ENCODE measurements at regions not wholly inside any gene's neighbourhood (a gene's known extent, or its start where the extent isn't known, plus 50 kb on each side); places are given as distances from the start of the nearest gene placed in this dataset.
"Not testable (repeated sequence)": the region's sequence is repeated elsewhere in the genome, so short reads cannot be mapped to it uniquely, and the experiment has no call there.

- peak overlapping the region in 4 of 5 donors; percentile 72 to 91 (median 86) for H3K27ac ChIP-seq
- H3K9me3 ChIP-seq = peaks cover 0 to 6% (median 0%) of the 10 kb centered on the region in 4 donors
- DNase-seq = no peak
- no peak for TF ChIP-seq POLR2A (IDR thresholded peaks at IDR 0.05)
- TF ChIP-seq POLR2AphosphoS5 (IDR thresholded peaks at IDR 0.05) = peak in 1 of 3 donors; percentile 9
- H3K27me3 ChIP-seq = no peaks in the 10 kb centered on the region
- intact Hi-C loops (cut with DNase I; ENCODE audit: low total_unique reads) = no loop called here
- peaks cover 13 to 39% (median 23%) of the 10 kb centered on the region in 4 donors for H3K4me1 ChIP-seq
- H3K4me3 ChIP-seq = no peak overlapping the region
- no peaks in the 10 kb centered on the region for H3K36me3 ChIP-seq
Measured at GRCh38 chr1:244327533-244327932, 124.2 kb downstream of the ADSS2 start.

DNA sequence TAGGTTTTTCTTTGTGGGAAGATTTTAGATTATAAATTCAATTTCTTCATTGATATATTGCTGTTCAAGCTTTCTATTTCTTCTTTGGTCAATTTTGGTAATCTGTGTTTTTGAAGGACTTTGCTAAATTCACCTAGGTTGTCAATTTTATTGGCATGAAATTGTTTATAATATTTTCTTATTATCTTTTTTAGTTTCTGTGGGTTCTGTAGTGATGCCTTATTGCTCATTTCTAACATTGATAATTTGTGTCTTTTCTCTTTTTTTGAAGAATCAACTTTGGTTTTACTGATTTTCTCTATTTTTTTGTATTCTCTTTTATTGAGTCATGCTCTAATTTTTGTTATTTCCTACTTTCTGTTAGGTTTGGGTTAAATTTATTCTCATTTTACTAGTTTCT, 123.2 kb downstream of the ADSS2 start:
- TF ChIP-seq EP300 (IDR thresholded peaks at IDR 0.05) (no peak), POLR2AphosphoS5 (IDR thresholded peaks at IDR 0.05) (no peak), POLR2A (IDR thresholded peaks at IDR 0.05) (no peak)
- TF ChIP-seq, protein P1, sequence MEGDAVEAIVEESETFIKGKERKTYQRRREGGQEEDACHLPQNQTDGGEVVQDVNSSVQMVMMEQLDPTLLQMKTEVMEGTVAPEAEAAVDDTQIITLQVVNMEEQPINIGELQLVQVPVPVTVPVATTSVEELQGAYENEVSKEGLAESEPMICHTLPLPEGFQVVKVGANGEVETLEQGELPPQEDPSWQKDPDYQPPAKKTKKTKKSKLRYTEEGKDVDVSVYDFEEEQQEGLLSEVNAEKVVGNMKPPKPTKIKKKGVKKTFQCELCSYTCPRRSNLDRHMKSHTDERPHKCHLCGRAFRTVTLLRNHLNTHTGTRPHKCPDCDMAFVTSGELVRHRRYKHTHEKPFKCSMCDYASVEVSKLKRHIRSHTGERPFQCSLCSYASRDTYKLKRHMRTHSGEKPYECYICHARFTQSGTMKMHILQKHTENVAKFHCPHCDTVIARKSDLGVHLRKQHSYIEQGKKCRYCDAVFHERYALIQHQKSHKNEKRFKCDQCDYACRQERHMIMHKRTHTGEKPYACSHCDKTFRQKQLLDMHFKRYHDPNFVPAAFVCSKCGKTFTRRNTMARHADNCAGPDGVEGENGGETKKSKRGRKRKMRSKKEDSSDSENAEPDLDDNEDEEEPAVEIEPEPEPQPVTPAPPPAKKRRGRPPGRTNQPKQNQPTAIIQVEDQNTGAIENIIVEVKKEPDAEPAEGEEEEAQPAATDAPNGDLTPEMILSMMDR (IDR thresholded peaks at IDR 0.05) = no peak
- intact Hi-C loops (cut with DNase I; ENCODE audit: low total_unique reads) = no loop called here
- Histone ChIP-seq H3K9me3 (peaks cover 0 to 6% (median 0%) of the 10 kb centered on the region in 4 donors), H3K27me3 (no peaks in the 10 kb centered on the region), H3K27ac (no peak overlapping the region), H3K36me3 (no peaks in the 10 kb centered on the region), H3K4me3 (no peak overlapping the region), H3K4me1 (peaks cover 10 to 31% (median 16%) of the 10 kb centered on the region in 4 donors)
- DNase-seq = no peak

- Histone ChIP-seq H3K9me3 (peaks cover 0 to 6% (median 0%) of the 10 kb centered on the region in 4 donors), H3K36me3 (no peaks in the 10 kb centered on the region), H3K27me3 (no peaks in the 10 kb centered on the region), H3K4me3 (no peak overlapping the region), H3K27ac (no peak overlapping the region), H3K4me1 (peaks cover 0 to 19% (median 5%) of the 10 kb centered on the region in 4 donors)
- TF ChIP-seq POLR2AphosphoS5 (IDR thresholded peaks at IDR 0.05) = no peak
- no peak for TF ChIP-seq POLR2A (IDR thresholded peaks at IDR 0.05)
- TF ChIP-seq EP300 (IDR thresholded peaks at IDR 0.05) = no peak
- TF ChIP-seq, protein P1 (IDR thresholded peaks at IDR 0.05) = no peak
- no peak for DNase-seq
- intact Hi-C loops (cut with DNase I; ENCODE audit: low total_unique reads) = no loop called here
Measured at GRCh38 chr1:244329591-244330317, 122.0 kb downstream of the ADSS2 start.

- intact Hi-C loops (cut with DNase I; ENCODE audit: low total_unique reads) = no loop called here
- Histone ChIP-seq H3K4me3 (no peak overlapping the region), H3K4me1 (peaks cover 0 to 14% (median 3%) of the 10 kb centered on the region in 4 donors), H3K9me3 (peaks cover 0 to 6% (median 0%) of the 10 kb centered on the region in 4 donors), H3K36me3 (no peaks in the 10 kb centered on the region), H3K27ac (no peak overlapping the region), H3K27me3 (no peaks in the 10 kb centered on the region)
- DNase-seq = no peak
- WGBS, 5 donors = 78 to 94% (median 91%) methylated on average over 2 of the region's 2 CpGs
- TF ChIP-seq EP300 (IDR thresholded peaks at IDR 0.05) = no peak
- no peak for TF ChIP-seq POLR2AphosphoS5 (IDR thresholded peaks at IDR 0.05)
- TF ChIP-seq, protein P1 (IDR thresholded peaks at IDR 0.05) = no peak
- no peak for TF ChIP-seq POLR2A (IDR thresholded peaks at IDR 0.05)
Measured at GRCh38 chr1:244330318-244330625, 121.4 kb downstream of the ADSS2 start.

DNA sequence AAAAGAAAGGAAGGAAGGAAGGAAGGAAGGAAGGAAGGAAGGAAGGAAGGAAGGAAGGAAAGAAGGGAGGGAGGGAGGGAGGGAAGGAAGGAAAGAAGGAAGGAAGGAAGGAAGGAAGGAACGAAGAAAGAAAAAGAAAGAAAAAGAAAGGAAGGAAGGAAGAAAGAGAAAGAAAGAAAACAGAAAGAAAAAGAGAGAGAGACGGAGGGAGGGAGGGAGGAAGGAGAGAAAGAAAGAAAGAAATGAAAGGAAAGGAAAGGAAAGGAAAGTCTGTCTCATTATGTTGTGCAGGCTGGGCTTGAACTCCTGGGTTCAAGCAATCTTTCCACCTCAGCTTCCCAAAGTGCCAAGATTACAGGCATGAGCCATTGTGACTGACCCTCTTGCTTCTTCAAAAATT, 118.9 kb downstream of the ADSS2 start:
- H3K27ac ChIP-seq; H3K9me3 ChIP-seq; H3K4me3 ChIP-seq; H3K4me1 ChIP-seq; DNase-seq; intact Hi-C loops (cut with DNase I; ENCODE audit: low total_unique reads); H3K27me3 ChIP-seq; H3K36me3 ChIP-seq: not testable (repeated sequence)
- 87 to 94% (median 90%) methylated on average over 2 of the region's 2 CpGs for WGBS, 5 donors

DNA sequence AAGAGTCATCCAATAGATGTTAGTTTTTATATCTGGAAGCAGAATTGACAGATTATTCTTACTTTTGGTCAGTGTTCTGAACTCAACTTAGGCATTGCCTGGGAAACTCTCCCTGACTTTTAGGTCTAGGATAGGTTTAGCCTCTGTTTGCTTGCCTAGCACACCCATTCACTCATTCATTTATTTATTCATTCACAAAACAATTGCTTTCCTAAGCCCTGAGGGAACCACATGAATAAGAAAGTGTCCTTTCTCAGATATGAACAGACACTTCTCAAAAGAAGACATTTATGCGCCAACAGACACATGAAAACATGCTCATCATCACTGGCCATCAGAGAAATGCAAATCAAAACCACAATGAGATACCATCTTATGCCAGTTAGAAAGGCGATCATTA, 117.4 kb downstream of the ADSS2 start:
- H3K9me3 ChIP-seq; intact Hi-C loops (cut with DNase I; ENCODE audit: low total_unique reads); H3K36me3 ChIP-seq; H3K27ac ChIP-seq; H3K27me3 ChIP-seq; DNase-seq; H3K4me1 ChIP-seq; H3K4me3 ChIP-seq: not testable (repeated sequence)
- 79 to 96% (median 93%) methylated on average over 2 of the region's 2 CpGs for WGBS, 5 donors

DNA sequence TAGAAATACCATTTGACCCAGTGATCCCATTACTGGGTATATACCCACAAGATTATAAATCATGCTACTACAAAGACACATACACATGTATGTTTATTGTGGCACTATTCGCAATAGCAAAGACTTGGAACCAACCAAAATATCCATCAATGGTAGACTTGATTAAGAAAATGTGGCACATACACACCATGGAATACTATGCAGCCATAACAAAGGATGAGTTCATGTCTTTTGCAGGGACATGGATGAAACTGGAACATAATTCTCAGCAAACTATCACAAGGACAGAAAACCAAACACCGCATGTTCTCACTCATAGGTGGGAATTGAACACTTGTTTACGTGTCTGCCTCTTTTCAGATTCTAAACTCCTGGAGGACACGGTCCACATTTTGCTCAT, 116.9 kb downstream of the ADSS2 start:
- DNase-seq; H3K27ac ChIP-seq; H3K27me3 ChIP-seq; H3K9me3 ChIP-seq; H3K36me3 ChIP-seq; H3K4me3 ChIP-seq; H3K4me1 ChIP-seq; intact Hi-C loops (cut with DNase I; ENCODE audit: low total_unique reads): not testable (repeated sequence)
- 94 to 99% (median 97%) methylated on average over 4 of the region's 4 CpGs for WGBS, 5 donors

Measured in stomach (tissue), 8 donors.